ENCODE measurements at regions not wholly inside any gene's neighbourhood (a gene's known extent, or its start where the extent isn't known, plus 50 kb on each side); places are given as distances from the start of the nearest gene placed in this dataset.
"Not testable (repeated sequence)": the region's sequence is repeated elsewhere in the genome, so short reads cannot be mapped to it uniquely, and the experiment has no call there.

DNA sequence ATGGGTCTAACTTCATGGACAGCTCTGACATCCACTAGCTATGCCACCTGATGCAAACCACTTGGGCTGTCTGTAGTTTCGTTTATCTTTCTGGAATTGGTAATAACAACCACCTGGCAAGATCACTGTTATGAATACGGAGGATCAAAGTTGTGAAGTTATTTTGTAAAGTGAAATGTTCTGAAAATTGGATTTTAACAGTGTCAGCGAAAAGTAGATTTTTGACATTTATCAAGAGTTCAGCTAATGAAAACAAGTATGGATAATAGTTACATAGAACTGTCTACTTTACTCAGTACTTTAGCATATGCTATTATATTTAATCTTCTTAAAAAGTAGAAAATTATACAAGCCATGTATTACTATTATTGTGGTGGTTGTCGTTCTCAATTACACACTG lies 813.8 kb downstream of the RNF144A start:
- DNase-seq (ENCODE audit: low spot score) = no peak

DNA sequence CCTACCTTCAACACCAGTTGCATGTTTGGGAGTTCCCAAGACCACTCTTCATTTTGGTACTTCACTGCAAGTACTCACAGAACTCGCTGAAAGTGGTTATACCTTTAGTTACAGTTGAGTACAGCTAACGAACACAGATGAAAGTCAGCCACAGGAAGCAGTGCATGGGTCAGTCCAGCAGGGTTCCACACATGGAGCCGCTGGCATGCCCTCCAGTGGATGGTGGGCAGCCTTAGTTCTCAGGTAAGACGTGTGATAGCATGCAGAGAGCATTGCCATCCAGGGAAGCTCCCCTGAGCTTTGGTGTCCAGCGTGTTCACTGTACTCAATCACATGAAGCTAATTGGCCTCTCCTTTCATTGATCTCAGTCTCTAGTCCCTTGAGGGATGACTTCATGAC lies 815.3 kb downstream of the RNF144A start:
- no peak for DNase-seq (ENCODE audit: low spot score)
- no peak for ATAC-seq

More for the DNA sequence above, 813.8 kb downstream of the RNF144A start:
- ATAC-seq = no peak

DNA sequence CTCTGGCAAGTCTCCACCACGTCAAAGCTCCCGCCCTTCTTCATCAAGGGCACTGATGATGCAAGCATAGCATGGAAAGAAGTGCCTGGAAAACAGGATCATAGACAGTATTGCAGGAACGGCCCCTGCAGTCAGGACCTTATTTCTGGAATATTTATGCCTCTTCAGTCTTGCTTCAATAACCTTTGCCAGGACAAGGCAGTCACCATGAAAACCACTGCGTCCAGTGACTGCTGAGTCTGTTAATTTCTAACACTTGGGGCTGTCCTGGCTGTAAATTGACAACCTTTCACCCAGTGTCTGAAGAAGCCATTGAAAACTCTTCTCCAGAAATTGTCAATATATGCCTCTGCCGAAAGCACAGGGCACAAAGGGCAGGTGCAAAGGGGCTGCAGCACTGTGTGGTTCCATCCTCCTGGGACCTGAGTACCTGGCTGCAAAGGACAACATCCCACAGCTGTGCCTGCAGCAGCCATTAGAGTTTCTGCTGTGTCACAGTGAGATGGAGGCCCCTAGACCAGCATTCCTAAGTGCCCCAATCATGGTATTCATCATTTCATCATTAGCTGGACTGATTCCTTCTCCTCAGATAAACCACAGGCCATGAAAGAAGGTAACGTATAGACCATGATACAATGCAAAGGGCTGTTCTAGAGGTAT lies 819.6 kb downstream of the RNF144A start:
- ATAC-seq (peak; percentile 88), DNase-seq (ENCODE audit: low spot score) (peak; percentile 47)

DNA sequence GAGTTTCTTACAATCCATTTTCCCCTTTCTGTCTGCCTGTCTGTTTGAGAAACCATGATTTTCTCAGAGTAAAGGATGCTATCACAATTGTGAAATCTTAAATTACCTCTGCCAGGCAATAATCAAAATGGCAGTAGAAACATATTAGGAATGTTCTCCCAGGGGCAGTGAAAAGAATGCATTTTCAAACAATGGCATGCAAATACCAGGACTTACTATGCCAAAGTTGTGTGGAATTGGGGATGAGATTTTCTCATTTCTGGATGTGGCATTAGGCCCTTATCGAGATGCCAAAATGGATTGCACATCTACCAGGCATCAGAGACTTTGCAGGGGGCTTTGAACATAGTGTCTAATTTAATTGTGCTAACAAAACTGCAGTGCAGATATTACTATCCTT lies 821.4 kb downstream of the RNF144A start:
- ATAC-seq (no peak), DNase-seq (ENCODE audit: low spot score) (no peak)

DNA sequence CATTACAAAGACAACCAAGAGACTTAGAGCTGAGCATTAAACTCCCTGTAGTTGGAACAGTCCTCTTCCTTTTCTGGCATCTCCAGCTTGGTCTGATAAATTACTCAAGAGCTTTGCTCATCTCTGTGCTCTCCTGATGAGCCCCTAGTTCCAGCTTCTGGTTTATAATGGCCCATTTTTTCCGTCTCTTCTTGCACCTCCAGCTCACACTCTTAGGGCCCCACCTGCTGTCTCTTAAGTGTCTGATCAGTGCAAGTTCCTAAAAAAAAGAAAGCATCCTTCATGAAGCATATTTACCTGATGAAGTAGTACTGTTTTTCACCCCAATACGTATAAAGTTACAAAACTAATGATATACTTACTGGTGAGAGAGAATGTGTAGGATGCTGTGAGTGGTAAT lies 822.9 kb downstream of the RNF144A start:
- DNase-seq (ENCODE audit: low spot score) = no peak

DNA sequence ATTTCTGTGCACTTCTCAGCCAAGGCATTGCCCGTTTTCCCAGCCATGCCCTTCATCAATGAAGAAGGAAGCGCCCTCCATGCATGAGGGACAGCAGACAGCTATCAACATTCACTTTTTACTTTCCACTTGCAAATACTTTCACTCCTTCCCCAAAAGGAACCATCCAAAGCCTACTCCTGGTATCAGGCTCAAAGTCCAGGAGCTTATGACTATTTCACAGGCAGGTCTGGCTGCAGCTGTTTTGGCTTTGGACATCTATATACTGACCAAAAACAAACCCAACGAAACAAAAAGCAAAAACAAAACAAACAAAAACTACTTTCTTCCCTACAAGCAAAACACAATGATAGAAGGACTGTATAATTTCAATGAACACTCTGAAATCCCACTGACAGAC lies 825.1 kb downstream of the RNF144A start:
- DNase-seq (ENCODE audit: low spot score) (no peak), ATAC-seq (peak; percentile 83)

More for the DNA sequence above, 822.9 kb downstream of the RNF144A start:
- ATAC-seq = no peak

DNA sequence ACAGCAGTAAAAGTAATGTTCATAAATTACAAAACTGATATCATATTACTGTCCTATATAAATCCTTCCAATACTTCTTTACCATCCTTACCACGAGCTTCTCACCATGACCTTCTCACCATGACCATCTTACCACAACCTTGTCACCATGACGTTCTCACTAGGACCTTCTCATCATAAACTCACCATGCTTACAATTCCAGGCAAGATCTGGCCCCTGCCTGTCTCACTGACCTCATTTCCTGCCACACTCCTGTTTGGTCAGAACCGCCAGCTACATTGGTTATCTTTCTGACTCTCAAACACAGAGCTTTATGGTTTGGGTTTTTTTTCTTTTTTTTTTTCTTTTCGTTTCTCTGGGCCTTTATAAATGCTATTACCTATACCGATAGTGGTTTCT lies 827.6 kb downstream of the RNF144A start:
- ATAC-seq (peak; percentile 43), DNase-seq (ENCODE audit: low spot score) (no peak)

DNA sequence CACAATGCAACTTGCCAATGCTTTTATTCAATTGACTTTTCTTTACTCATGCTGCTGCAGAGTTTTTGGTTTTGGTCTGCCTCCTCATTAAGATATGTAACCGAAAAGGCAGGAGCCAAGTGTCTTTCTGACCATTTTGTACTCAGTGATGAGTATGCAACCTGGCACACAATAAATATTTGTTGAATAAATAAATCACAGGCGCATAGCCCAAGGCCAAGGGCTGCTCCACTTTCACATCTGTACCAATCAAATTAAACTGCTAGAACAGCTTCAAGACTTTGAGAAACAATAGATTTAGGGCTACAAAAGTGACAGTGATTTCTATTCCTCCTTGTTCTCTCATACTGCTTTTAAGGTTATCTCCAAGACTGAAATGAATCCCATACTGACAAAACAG lies 828.2 kb downstream of the RNF144A start:
- ATAC-seq (peak; percentile 91), DNase-seq (ENCODE audit: low spot score) (peak; percentile 56)

DNA sequence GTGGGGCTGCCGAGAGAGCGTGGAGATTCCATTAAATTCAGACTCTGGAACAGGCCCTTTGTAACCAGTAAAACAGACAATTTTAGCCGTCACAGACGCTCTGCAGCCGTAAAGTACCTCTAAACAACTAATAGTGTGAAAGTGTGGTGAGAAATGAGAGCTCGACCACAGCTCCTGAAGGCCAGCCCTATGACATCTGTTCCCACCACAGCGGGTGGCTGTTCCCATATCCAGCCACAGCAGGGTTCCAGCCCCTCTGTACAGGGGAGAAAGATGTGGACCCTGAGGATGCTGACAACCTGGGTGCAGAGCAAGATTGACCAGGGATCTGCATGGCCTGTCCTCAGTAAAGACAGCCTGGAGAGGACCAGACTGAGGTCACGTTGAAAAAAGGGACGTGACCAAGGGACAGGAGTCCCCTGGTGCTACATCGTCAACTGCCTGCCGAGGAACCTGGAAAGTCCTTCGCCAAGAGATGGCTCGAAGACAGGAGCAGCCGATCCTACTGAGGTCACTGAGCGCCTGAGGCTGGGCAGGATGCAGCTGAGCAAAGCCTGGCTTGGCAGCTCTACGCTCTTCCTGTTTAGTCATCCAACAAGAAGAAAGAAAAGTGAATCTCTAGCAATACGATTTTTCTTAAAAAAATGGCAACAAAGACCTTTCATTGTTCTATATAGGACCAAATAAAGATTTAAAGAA lies 831.7 kb downstream of the RNF144A start:
- ATAC-seq (no peak), DNase-seq (ENCODE audit: low spot score) (no peak)

DNA sequence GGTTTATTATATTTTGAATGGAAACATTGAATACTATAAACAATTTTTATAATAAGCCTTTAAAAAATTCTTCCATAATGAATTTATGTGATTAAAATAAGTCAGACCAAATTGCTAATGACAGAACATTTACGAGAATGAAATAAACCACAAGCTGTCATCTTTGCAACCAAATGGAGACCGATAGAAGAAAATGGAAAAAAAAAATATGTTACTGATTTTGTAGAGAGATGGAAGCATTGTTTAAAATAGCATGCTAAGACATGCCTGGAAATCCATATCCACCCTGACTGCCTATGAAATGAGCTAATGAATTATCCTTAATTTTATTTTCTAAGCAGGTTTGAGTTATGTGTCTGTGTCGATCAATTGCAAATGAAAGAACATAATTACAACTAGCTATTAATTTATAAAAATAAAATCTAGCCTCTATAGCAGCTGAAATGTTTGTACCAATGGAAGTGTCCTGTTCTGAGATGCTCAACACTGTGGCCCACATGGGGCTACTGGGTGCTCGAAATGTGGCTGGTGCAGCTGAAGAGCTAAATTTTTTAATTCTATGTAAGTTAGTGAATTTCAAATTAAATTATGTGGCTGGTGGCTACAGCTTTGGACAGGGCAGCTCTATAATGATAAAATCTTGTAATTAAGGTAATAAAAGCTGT lies 832.8 kb downstream of the RNF144A start:
- no peak for ATAC-seq

DNA sequence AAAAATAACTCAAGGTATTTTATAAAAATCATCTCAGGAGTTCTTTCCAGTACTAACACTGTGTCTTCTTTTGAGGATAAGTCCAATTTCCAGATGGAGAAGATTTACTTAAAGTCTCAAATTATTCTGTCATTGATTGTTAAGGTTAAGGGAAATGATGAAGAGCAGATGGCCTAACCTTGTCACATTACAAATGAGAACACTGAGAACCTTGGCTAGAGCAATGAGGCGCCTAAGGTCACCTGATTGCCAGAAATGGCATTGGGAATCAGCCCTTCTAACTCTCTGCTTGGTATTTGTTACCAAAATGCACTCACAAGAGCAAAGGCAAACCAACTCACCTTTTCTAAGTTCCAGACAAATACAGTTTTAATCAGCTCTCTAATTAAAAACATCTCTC lies 835.1 kb downstream of the RNF144A start:
- DNase-seq (ENCODE audit: low spot score) (no peak), ATAC-seq (no peak)

More for the DNA sequence above, 832.8 kb downstream of the RNF144A start:
- DNase-seq (ENCODE audit: low spot score) = no peak

DNA sequence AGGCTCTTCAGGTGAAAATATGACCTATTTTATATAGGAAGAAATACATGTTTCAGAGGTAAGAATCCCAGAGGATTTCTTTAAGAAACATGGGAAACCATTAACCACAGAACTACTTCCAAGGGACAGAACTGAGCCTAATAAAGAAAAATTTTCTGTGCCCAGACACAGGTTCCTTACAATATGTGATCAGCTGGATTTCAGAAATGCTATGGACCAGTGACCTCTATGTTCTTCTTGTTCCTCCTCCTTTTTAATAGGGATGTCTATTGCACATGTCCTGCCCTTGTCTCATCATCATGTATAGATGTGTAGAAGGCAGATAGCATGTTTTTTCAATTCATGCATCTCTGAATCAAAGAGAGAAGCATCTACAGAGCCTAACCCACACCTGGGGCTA lies 836.6 kb downstream of the RNF144A start:
- no peak for ATAC-seq
- DNase-seq (ENCODE audit: low spot score) = no peak

DNA sequence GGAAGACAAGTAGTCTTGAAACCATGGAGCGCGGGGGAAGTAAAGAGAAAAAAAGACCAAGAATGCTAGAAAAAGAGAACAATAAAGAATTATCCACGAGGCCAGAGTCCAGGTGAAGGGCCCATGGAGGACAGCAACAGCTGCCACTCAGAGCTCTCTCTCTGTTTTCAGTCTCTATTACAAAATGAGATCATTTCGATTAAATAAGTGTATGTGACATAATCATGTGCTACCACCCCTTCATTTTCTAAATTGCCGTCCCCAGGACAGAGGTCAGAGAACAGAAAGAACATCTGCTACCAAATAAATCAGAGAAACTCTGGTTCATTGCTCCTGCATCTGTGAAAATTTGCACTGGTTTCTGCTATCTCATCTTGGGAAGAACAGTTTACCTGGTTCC lies 838.7 kb downstream of the RNF144A start:
- DNase-seq (ENCODE audit: low spot score) = no peak

DNA sequence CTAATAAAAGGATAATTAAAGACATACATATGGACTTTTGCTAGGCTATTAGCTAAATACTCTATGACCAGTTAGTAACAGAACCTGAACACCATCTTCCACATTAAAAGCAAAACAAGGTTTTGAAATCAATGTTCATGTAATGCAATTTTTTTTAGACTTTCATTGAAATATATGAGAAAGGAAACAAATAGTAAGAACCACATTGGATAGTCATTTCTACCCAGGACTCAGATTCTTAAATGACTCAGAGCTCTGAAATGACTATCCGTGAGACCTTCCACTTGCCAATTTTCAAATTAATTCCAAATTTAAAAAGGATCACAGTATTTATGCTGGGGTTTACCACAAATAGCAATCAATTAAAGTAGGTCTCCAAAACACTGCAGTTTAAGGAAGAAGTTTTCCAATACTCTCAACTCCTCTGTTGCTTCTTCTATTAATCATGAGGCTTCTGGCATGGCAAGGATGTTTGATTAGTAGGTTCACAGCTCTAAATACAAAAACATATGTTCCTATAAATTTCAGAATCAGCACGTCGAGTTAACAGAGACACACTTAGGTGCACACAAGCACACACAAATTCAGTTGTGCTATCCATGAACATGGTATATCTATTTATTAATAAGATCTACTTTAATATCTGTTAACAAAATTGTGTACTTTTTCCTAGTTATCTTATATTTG lies 841.0 kb downstream of the RNF144A start:
- ATAC-seq = no peak

More for the DNA sequence above, 838.7 kb downstream of the RNF144A start:
- ATAC-seq = no peak

DNA sequence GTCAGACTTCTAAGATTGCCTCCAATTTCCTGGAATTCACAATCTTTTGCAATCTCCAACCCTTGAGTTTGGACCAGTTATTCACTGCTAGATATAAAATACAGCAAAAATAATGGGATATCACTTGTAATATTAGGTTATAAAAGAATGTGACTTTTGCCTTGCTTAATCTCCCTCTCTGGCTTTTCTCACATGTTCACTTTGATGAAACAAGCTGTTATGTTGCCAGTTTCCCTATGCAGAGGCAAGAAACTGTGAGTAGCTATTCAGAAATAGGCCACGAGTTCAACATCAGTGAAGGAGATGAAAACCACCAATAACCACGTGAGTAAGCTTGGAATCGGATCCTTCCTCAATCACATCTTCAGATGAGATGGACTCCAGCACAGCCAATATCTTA lies 842.7 kb downstream of the RNF144A start:
- DNase-seq (ENCODE audit: low spot score) (no peak), ATAC-seq (no peak)

More for the DNA sequence above, 841.0 kb downstream of the RNF144A start:
- DNase-seq (ENCODE audit: low spot score) = no peak

DNA sequence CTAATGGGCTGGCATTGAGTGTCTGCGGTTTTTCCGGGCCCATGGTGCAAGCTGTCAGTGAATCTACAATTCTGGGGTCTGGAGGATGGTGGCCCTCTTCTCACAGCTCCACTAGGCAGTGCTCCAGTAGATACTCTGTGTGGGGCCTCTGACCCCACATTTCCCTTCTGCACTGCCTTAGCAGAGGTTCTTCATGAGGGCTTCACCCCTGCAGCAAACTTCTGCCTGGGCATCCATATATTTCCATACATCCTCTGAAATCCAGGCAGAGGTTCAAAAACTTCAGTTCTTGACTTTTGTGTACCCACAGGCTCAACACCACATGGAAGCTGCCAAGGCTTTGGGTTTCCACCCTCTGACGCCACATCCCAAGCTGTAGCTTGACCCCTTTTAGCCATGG lies 846.2 kb downstream of the RNF144A start:
- DNase-seq (ENCODE audit: low spot score); ATAC-seq: not testable (repeated sequence)

DNA sequence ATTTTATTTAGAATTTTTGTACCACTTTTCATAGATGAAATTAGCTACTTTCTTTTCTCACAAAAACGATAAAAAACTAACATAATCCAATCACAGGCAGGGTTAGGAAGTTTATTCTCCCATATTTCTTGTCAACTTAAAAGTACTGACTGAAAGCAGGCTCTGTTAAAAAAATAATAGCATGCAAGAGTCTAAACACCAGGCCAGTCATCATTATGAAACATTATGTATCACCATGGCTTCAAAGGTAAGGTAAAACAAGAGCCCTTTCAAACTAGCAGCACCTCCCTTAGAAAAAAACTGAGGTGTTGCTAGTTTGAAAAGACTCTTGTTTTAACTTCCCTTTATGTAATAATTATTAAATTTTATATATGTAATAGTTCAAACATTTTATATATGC lies 848.0 kb downstream of the RNF144A start:
- ATAC-seq (no peak), DNase-seq (ENCODE audit: low spot score) (no peak)

DNA sequence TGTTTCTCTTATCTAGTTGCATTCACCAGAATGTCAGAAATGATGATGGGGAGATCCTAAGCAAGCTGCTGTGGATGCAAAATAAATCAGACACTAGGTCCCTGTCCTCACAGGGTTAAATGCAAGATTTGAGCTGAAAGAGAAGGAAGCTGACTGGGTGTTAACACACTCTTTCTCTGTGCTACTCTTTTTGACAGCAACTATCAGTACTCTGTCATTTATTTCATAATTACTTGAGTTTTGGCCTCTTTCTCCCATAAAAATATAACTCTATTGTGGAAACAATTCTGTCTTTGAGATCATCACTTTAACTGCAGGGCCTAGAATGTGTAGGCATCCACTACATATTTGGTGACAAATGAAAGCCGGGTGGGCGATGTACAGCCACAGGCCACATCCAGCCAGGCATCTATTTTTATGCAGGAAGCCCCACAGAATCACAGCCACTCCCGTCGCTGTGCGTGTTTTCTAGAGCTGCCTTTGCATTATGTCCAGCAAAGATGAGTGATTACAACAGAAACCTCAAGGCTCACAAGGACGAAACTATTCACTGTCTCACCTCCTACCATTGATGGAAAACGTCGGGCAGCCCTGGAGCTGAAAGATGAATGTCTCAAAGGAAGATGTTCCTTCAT lies 849.0 kb downstream of the RNF144A start:
- DNase-seq (ENCODE audit: low spot score) = no peak
- ATAC-seq = no peak

DNA sequence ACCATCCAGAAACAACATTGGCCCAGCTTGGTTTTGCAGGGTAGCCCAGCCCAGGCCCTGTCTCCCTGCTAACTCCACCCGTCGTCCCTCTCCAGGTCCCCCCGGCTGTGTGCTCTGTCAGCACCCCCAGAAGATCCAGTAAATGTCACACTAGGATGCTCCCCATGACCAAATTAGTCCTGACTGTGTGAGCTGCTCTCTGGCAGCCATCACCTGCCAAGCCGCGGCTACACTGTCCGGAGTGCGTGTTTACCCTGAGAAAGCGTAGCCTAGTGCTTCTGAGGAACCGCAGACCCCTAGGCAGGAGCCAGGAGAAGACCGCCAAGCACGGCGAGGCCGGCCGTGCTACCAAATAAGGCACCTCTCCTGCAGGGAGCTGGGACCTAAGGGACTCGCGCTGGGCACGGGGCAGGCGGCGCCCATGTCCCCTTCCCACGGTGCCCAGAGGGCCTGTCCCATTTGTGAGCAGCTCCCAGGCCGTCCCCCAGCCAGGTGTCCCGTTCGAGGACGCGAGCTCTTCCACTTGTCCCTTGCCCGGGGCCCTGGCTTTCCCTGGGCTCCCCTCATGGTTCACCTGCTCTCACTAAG lies 849.9 kb downstream of the RNF144A start:
- ATAC-seq = no peak
- no peak for DNase-seq (ENCODE audit: low spot score)

DNA sequence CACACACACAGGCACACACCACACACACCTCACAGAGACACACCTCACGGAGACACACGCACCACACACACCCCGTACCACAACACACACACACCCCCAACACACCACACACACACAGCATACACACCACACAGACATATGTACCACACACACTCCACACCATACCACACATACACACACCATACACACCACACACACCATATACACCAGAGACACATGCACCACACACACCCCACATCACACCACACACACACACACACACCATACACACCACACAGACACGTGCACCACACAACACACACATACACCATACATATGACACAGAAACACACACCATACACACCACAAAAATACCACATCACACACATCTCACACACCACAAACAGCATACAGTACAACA lies 850.7 kb downstream of the RNF144A start:
- DNase-seq (ENCODE audit: low spot score) = no peak
- ATAC-seq = no peak

DNA sequence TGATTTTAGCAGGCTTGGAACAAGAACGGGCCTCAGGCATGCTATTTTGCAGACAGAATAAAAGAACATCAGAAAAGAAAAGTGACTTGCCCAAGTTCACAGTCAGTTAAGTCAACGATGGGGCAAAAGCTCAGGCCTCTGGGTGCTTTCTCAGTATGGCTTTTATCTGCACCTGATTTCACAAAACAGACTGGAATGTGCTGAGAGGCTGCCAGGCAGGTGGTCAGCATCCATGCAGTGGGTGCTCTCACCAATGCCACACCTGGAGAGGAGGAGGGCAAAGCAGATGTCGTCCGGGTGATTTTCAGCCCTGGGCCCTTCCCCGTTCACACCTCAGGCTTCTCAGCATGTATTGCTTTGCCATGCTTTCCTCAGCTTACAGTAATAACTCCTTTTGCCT lies 854.6 kb downstream of the RNF144A start:
- DNase-seq (ENCODE audit: low spot score) = no peak
- ATAC-seq = no peak
